Activated CD4-positive, alpha-beta T cell treated with anti-CD3 and anti-CD28 coated beads for 36 hours (primary cell): ENCODE measurements at regions not wholly inside any gene's neighbourhood (a gene's known extent, or its start where the extent isn't known, plus 50 kb on each side); places are given as distances from the start of the nearest gene placed in this dataset.

Experiments used
- ATAC-seq: fragments of 200-7000 bp; cut with Tn5 transposase; one replicate; pipeline ENCODE4 v1.10.0; 2021; ENCODE audit warnings: mild to moderate bottlenecking, moderate library complexity
- CTCF ChIA-PET: fragments of 350-600 bp; sonication (Branson Sonifier 250); formaldehyde crosslinking; loops from one replicate; lab custom pipeline; 2021; ENCODE audit warnings: antibody characterized with exemption; lab: Charles Lee
- POLR2A ChIA-PET: fragments of 350-600 bp; sonication (Branson Sonifier 250); formaldehyde crosslinking; loops from one replicate; lab custom pipeline; 2021; ENCODE audit warnings: antibody characterized with exemption, inconsistent platforms; lab: Charles Lee
- DNase-seq: peaks from one replicate; pipeline ENCODE4 v3.0.0-alpha.2; 2020
- H3K27ac Mint-ChIP-seq: one replicate; pipeline ENCODE4 v1.8.0; 2021; ENCODE audit warnings: mixed read lengths
- H3K27me3 Mint-ChIP-seq: one replicate; pipeline ENCODE4 v1.8.0; 2021; ENCODE audit warnings: mixed read lengths
- H3K36me3 Mint-ChIP-seq: one replicate; pipeline ENCODE4 v1.8.0; 2021; ENCODE audit warnings: low read depth, mixed read lengths
- H3K4me1 Mint-ChIP-seq: one replicate; pipeline ENCODE4 v1.8.0; 2021; ENCODE audit warnings: mixed read lengths
- H3K4me3 Mint-ChIP-seq: one replicate; pipeline ENCODE4 v1.8.0; 2021; ENCODE audit warnings: mild to moderate bottlenecking, moderate library complexity, mixed read lengths
- H3K9me3 Mint-ChIP-seq: one replicate; pipeline ENCODE4 v1.8.0; 2021; ENCODE audit warnings: low read depth, mixed read lengths
- intact Hi-C, 2 experiments: fragments of 100-400 bp; cut with DNase I in 1 of 2; cut with micrococcal nuclease in 1 of 2; formaldehyde crosslinking; loops; one replicate each; pipeline versions ENCODE4 v1.14.2 to v1.15.1; 2022 to 2024; cut with DNase I, micrococcal nuclease

DNA sequence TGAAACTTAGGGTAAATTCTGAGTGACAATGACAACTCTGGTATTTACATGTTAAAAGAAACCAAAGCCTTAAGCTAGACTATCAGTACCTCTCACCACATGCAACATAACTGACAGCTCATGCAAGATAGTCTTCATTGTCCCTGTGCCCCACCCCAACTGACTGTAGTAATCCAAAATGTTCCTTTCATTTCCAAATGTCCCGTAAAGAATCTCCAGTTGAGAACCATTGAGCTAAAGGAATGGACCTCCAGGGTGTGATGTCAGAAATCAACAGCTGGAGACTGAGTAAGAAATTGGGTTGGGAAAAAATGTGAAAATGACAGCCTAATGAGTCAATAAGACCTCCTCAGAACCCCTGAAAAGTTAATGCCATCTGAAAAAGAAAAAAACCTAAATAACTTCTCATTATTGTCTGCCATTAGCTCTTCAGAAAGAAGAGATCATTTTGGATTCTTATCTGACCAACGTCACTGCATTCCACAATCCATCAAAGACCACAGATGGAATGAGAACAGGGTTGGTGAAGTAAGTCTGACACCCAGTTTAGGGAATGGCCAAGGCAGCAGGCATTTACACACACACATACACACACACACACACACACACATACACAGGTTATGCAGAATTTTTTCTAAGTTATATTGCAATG is 51.7 kb upstream of the ACVR2A start:
- CTCF ChIA-PET: no interaction called here
- intact Hi-C loops: no loop called here
- DNase-seq (no peak), ATAC-seq (no peak)
- no peaks in the 10 kb centered on the region for H3K27me3 Mint-ChIP-seq
- H3K4me3 Mint-ChIP-seq: no peak overlapping the region
- peaks cover 10% of the 10 kb centered on the region for H3K4me1 Mint-ChIP-seq
- POLR2A ChIA-PET: no interaction called here
- H3K36me3 Mint-ChIP-seq: no peaks in the 10 kb centered on the region
- H3K27ac Mint-ChIP-seq: no peak overlapping the region
- no peaks in the 10 kb centered on the region for H3K9me3 Mint-ChIP-seq

DNA sequence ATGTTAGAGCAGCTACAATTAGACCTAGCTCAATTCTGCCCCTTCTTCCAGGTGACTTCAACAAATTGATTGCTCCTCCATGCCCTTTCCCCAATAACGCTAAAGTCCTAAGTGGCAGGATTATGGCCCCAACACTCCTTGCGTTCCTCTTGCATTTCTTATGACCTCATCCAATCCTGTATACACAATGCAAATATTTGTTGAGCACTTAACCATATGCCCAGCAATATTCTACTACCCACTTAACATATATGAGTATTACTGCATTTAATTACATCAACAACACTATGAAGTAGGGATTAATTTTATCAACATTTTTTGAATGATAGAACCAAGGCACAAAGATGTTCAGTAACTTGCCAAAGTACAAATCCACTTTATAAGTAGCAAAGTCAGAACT is 54.2 kb upstream of the ACVR2A start:
- H3K27me3 Mint-ChIP-seq: no peaks in the 10 kb centered on the region

DNA sequence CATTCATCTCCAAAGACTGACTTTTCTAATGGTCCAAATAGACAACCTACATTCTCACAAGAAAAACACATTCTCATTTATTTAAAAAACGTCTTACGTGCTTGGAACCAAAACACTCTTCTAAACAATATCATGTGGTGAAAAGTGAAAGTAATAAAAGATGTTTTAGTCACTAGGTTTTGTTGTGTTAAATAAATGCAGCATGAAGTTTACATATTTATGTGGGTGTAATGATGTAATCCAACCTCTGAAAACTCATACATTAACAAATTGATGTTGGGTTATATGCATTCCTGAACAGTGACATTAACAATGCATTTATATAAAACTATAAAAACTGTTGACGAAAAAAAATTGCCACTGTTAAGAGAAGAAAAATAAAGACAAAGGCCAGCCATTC is 55.1 kb upstream of the ACVR2A start:
- intact Hi-C loops: no loop called here
- POLR2A ChIA-PET: no interaction called here
- peaks cover 5% of the 10 kb centered on the region for H3K4me1 Mint-ChIP-seq
- CTCF ChIA-PET: interaction anchor here (0.9 kb wide), 1 partner anchor 123 kb away, joined by 4 read pairs; no protein-coding TSS in a partner anchor
- H3K36me3 Mint-ChIP-seq: no peaks in the 10 kb centered on the region
- no peak overlapping the region for H3K4me3 Mint-ChIP-seq
- no peaks in the 10 kb centered on the region for H3K27me3 Mint-ChIP-seq
- ATAC-seq (no peak), DNase-seq (no peak)
- H3K27ac Mint-ChIP-seq: no peak overlapping the region
- H3K9me3 Mint-ChIP-seq: no peaks in the 10 kb centered on the region

More for the DNA sequence above, 54.2 kb upstream of the ACVR2A start:
- no peaks in the 10 kb centered on the region for H3K9me3 Mint-ChIP-seq
- H3K36me3 Mint-ChIP-seq: no peaks in the 10 kb centered on the region
- no peak overlapping the region for H3K4me3 Mint-ChIP-seq
- no peak for DNase-seq
- intact Hi-C loops: no loop called here
- ATAC-seq: no peak
- H3K4me1 Mint-ChIP-seq: peaks cover 5% of the 10 kb centered on the region
- CTCF ChIA-PET: no interaction called here
- POLR2A ChIA-PET: no interaction called here
- H3K27ac Mint-ChIP-seq: no peak overlapping the region

DNA sequence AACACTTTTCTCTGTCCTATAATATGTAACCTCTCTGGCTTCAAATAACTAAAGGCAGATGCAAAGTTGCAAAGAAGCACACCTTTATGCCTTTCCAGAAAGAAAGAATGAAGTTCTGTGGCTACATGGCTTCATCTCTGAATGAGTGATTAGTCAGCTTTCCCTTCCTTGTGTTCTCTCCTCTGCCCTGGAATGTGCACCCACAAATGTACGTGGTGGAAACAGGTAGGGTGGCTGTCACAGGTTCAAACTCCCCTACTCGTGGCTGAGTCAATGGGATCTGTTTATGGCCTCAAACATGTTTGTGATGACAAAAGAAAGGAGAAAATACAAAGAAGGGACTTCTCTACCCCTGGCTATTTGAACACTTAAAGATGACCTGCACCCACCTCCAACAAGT is 55.5 kb upstream of the ACVR2A start:
- ChIA-PET POLR2A (no interaction called here), CTCF (interaction anchor here (0.9 kb wide), 1 partner anchor 123 kb away, joined by 4 read pairs; no protein-coding TSS in a partner anchor)
- intact Hi-C loops: no loop called here
- Mint-ChIP-seq H3K4me3 (no peak overlapping the region), H3K36me3 (no peaks in the 10 kb centered on the region), H3K9me3 (no peaks in the 10 kb centered on the region), H3K27me3 (no peaks in the 10 kb centered on the region), H3K4me1 (peaks cover 5% of the 10 kb centered on the region), H3K27ac (no peak overlapping the region)
- ATAC-seq: no peak
- no peak for DNase-seq

DNA sequence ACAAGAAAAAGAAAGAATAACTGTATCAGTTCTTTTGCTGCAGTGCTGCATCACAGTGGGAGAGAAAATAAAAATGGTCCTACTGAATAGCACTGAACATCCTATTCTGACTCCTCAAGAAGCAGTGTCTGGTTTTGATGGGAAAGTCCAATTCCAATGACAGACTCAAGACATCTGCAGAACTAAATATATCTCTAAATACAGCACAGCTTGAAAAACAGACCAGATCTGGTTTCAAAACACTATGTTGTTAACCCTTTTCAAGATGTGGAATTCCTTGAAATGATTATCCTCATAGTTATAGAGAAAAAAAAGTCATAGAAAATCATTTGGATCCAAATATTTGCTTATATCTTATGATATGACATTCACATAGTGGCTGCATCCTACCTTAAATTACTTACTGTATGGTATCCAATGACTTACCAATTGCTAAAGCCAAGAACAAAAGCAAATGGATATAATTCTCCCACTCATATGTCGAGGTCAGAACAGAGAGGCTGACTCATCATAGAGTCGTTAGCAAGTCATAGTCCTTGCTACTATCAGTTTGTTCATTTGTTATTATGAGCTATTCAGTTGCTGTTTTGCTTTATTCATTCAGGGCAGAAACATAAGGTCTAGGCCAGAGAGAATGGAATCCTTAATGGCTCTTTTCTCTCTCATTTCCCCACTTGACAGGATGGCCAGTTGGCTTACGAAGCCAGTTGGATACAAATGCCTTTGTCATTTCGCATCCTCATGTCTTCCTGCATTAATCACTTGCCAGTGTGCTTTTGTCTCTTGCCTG is 62.5 kb upstream of the ACVR2A start:
- CTCF ChIA-PET: no interaction called here
- Mint-ChIP-seq H3K36me3 (no peaks in the 10 kb centered on the region), H3K4me3 (no peak overlapping the region), H3K27me3 (peaks cover 2% of the 10 kb centered on the region), H3K27ac (no peak overlapping the region), H3K4me1 (peaks cover 7% of the 10 kb centered on the region), H3K9me3 (no peaks in the 10 kb centered on the region)
- DNase-seq (no peak), ATAC-seq (peak; percentile 69)
- intact Hi-C loops: no loop called here
- POLR2A ChIA-PET: no interaction called here

DNA sequence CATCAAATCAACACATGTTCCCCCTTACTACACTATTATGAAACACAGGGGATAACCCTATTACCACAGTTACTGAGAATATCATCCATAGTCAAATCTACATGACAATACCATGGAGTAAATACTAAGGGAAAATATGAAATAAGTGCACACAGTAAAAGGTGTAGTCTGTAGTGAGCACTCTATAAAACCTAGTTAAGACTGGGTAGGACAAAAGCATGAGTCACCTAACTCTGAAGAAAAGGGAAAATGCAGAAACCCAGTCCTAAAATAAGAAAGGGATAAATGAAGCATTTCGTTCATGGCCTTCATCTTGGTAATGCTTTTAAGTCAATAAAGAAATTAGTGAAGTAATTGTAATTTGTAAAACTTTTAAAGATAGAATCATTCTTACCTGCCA is 65.4 kb upstream of the ACVR2A start:
- H3K9me3 Mint-ChIP-seq: no peaks in the 10 kb centered on the region
- H3K4me3 Mint-ChIP-seq: no peak overlapping the region
- POLR2A ChIA-PET: no interaction called here
- intact Hi-C loops: no loop called here
- H3K4me1 Mint-ChIP-seq: peaks cover 3% of the 10 kb centered on the region
- H3K27ac Mint-ChIP-seq: no peak overlapping the region
- no peak for ATAC-seq
- peaks cover 2% of the 10 kb centered on the region for H3K27me3 Mint-ChIP-seq
- no peak for DNase-seq
- no peaks in the 10 kb centered on the region for H3K36me3 Mint-ChIP-seq
- CTCF ChIA-PET: no interaction called here

GRCh38 chr2:147777394-147777793 is 67.4 kb upstream of the ACVR2A start:
- intact Hi-C loops: no loop called here
- H3K27ac Mint-ChIP-seq: no peak overlapping the region
- H3K4me3 Mint-ChIP-seq: no peak overlapping the region
- H3K4me1 Mint-ChIP-seq: no peaks in the 10 kb centered on the region
- H3K36me3 Mint-ChIP-seq: no peaks in the 10 kb centered on the region
- POLR2A ChIA-PET: no interaction called here
- CTCF ChIA-PET: no interaction called here
- no peaks in the 10 kb centered on the region for H3K9me3 Mint-ChIP-seq
- no peak for DNase-seq
- no peak for ATAC-seq
- peaks cover 2% of the 10 kb centered on the region for H3K27me3 Mint-ChIP-seq

DNA sequence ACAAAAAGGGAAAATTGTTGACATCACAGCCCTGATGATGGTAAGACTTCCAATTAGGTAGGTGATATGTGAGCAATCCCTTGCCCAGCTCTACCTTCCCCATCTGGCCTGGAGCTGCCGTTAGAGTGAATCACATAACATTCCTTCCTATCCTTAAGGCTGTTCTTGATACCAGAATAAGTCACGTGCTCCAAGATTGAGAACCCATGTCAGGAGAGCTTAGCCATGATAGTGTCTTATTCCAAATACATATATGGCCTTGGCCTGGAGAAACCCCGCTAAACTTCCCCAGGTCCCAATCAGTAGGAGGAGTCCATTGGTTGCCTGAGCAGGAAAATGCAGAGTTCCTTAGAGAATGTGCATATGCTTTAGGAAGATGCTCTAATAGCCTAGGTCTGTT is 70.0 kb upstream of the ACVR2A start:
- ChIA-PET POLR2A (no interaction called here), CTCF (no interaction called here)
- no peak for ATAC-seq
- Mint-ChIP-seq H3K9me3 (no peaks in the 10 kb centered on the region), H3K27ac (no peak overlapping the region), H3K4me3 (no peak overlapping the region), H3K27me3 (peaks cover 2% of the 10 kb centered on the region), H3K4me1 (no peaks in the 10 kb centered on the region), H3K36me3 (no peaks in the 10 kb centered on the region)
- no peak for DNase-seq
- intact Hi-C loops: no loop called here

- Mint-ChIP-seq H3K36me3 (no peaks in the 10 kb centered on the region), H3K27ac (no peak overlapping the region), H3K4me3 (no peak overlapping the region), H3K4me1 (no peaks in the 10 kb centered on the region), H3K27me3 (peaks cover 2% of the 10 kb centered on the region), H3K9me3 (no peaks in the 10 kb centered on the region)
- CTCF ChIA-PET: no interaction called here
- ATAC-seq (no peak), DNase-seq (no peak)
- POLR2A ChIA-PET: no interaction called here
- intact Hi-C loops: no loop called here
Measured at GRCh38 chr2:147773479-147773878, 71.3 kb upstream of the ACVR2A start.

DNA sequence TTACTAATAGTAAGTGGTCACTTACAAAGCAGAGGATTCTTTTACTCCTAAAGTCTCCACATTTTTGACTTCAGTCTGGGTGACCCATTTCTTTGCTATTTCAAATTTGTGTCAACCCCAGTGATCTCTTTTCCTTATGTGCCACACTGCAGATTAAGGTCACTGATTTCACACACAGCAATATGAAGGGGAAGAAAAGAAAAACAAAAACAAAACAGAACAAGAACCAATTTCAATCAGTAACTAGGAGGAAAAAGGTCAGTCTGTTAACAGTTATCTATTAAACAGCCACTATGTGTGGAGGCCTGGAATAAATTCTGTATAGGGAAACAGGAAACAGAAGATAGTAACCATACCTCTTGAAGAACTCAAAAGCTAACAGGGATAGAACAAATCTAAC is 72.0 kb upstream of the ACVR2A start:
- POLR2A ChIA-PET: no interaction called here
- CTCF ChIA-PET: no interaction called here
- no peak overlapping the region for H3K4me3 Mint-ChIP-seq
- no peak overlapping the region for H3K27ac Mint-ChIP-seq
- DNase-seq (no peak), ATAC-seq (no peak)
- intact Hi-C loops: no loop called here
- no peaks in the 10 kb centered on the region for H3K4me1 Mint-ChIP-seq
- no peaks in the 10 kb centered on the region for H3K36me3 Mint-ChIP-seq
- H3K9me3 Mint-ChIP-seq: no peaks in the 10 kb centered on the region
- H3K27me3 Mint-ChIP-seq: peaks cover 2% of the 10 kb centered on the region

- Mint-ChIP-seq H3K9me3 (no peaks in the 10 kb centered on the region), H3K27me3 (no peaks in the 10 kb centered on the region), H3K4me1 (no peaks in the 10 kb centered on the region), H3K27ac (no peak overlapping the region), H3K4me3 (no peak overlapping the region), H3K36me3 (no peaks in the 10 kb centered on the region)
- CTCF ChIA-PET: interaction anchor here (0.9 kb wide), 1 partner anchor 10 kb away, joined by 4 read pairs; no protein-coding TSS in a partner anchor
- ATAC-seq (no peak), DNase-seq (no peak)
- intact Hi-C loops: no loop called here
- POLR2A ChIA-PET: no interaction called here
Measured at GRCh38 chr2:147763861-147764260, 81.0 kb upstream of the ACVR2A start.

- Mint-ChIP-seq H3K27me3 (no peaks in the 10 kb centered on the region), H3K9me3 (no peaks in the 10 kb centered on the region), H3K4me1 (no peaks in the 10 kb centered on the region), H3K4me3 (no peak overlapping the region), H3K27ac (no peak overlapping the region), H3K36me3 (no peaks in the 10 kb centered on the region)
- DNase-seq (no peak), ATAC-seq (no peak)
- ChIA-PET POLR2A (interaction anchor here (0.6 kb wide), 1 partner anchor 35 kb away, joined by 3 read pairs; no protein-coding TSS in a partner anchor), CTCF (no interaction called here)
- intact Hi-C loops: no loop called here
Measured at GRCh38 chr2:147760984-147761383, 83.8 kb upstream of the ACVR2A start.
